Endothelial cell of hepatic sinusoid (primary cell): ENCODE measurements at regions not wholly inside any gene's neighbourhood (a gene's known extent, or its start where the extent isn't known, plus 50 kb on each side); places are given as distances from the start of the nearest gene placed in this dataset.

Experiments
- in situ Hi-C: cut with HindIII; loops from 2 replicates; pipeline ENCODE4 v1.10.0; 2017; ENCODE audit warnings: low sequenced_read_pairs

- in situ Hi-C loops, result no loop called here
These were observed 285.1 kb downstream of the HS3ST3A1 start for GRCh38 chr17:13316657-13317056.

GRCh38 chr17:13311306-13311705, 290.4 kb downstream of the HS3ST3A1 start:
- in situ Hi-C loops, result no loop called here

- in situ Hi-C loops, result no loop called here
These were observed 290.9 kb downstream of the HS3ST3A1 start for GRCh38 chr17:13310858-13311257.

GRCh38 chr17:13306310-13306962, 288.6 kb upstream of the ELAC2 start:
- in situ Hi-C loops, result no loop called here

- in situ Hi-C loops, result no loop called here
These were observed 285.2 kb upstream of the ELAC2 start for GRCh38 chr17:13302983-13303382.

GRCh38 chr17:13302419-13302818, 284.6 kb upstream of the ELAC2 start:
- in situ Hi-C loops, result no loop called here

- in situ Hi-C loops, result no loop called here
These were observed 279.4 kb upstream of the ELAC2 start for GRCh38 chr17:13297183-13297582.

- in situ Hi-C loops, result no loop called here
These were observed 275.6 kb upstream of the ELAC2 start for GRCh38 chr17:13293421-13293820.

GRCh38 chr17:13292291-13292690, 274.5 kb upstream of the ELAC2 start:
- in situ Hi-C loops, result no loop called here

- in situ Hi-C loops, result no loop called here
These were observed 270.4 kb upstream of the ELAC2 start for GRCh38 chr17:13288248-13288647.

- in situ Hi-C loops, result no loop called here
These were observed 269.4 kb upstream of the ELAC2 start for GRCh38 chr17:13287226-13287625.

- in situ Hi-C loops, result no loop called here
These were observed 265.8 kb upstream of the ELAC2 start for GRCh38 chr17:13283606-13284005.

- in situ Hi-C loops, result no loop called here
These were observed 263.8 kb upstream of the ELAC2 start for GRCh38 chr17:13281626-13282025.

- in situ Hi-C loops, result no loop called here
These were observed 256.0 kb upstream of the ELAC2 start for GRCh38 chr17:13273806-13274205.

- in situ Hi-C loops, result no loop called here
These were observed 254.5 kb upstream of the ELAC2 start for GRCh38 chr17:13272296-13272695.

- in situ Hi-C loops, result no loop called here
These were observed 251.2 kb upstream of the ELAC2 start for GRCh38 chr17:13268791-13269595.

- in situ Hi-C loops, result no loop called here
These were observed 248.8 kb upstream of the ELAC2 start for GRCh38 chr17:13266606-13267005.

GRCh38 chr17:13265311-13265710, 247.5 kb upstream of the ELAC2 start:
- in situ Hi-C loops, result no loop called here

GRCh38 chr17:13263746-13264145, 245.9 kb upstream of the ELAC2 start:
- in situ Hi-C loops, result no loop called here

GRCh38 chr17:13256545-13256944, 238.7 kb upstream of the ELAC2 start:
- in situ Hi-C loops, result no loop called here

- in situ Hi-C loops, result no loop called here
These were observed 236.0 kb upstream of the ELAC2 start for GRCh38 chr17:13253733-13254410.

- in situ Hi-C loops, result no loop called here
These were observed 226.7 kb upstream of the ELAC2 start for GRCh38 chr17:13244513-13244912.
